ENCODE measurements at regions not wholly inside any gene's neighbourhood (a gene's known extent, or its start where the extent isn't known, plus 50 kb on each side); places are given as distances from the start of the nearest gene placed in this dataset.

GRCh38 chr4:166546009-166546408, 673.0 kb downstream of the TLL1 start:
- no peak overlapping the region for H3K56ac ChIP-seq (ENCODE audit: extremely low read depth, insufficient read depth, low read length)
- no peak overlapping the region for H2BK120ac ChIP-seq (ENCODE audit: low read depth, low read length)
- H2BK15ac ChIP-seq (ENCODE audit: low read depth, low read length): no peak overlapping the region
- no CpG with 5 or more reads among the region's 6 CpGs for WGBS, 2 experiments (ENCODE audit: extremely low coverage in 2 of 2, insufficient read length in 1 of 2)
- intact Hi-C loops (cut with micrococcal nuclease) (no loop called here), in situ Hi-C loops (cut with MboI; ENCODE audit: low sequenced_read_pairs) (no loop called here), dilution Hi-C loops (cut with HindIII; ENCODE audit: low sequenced_read_pairs, unreplicated experiment) (no loop called here)
- H2AK5ac ChIP-seq (ENCODE audit: low read depth, low read length): no peak overlapping the region
- H3K9me1 ChIP-seq (ENCODE audit: insufficient read depth, low read length): no peaks in the 10 kb centered on the region
- TF ChIP-seq MXI1 (IDR thresholded peaks at IDR 0.05; ENCODE audit: borderline replicate concordance, low read depth, low read length) (no peak), CTCF (conservative IDR thresholded peaks at IDR 0.05; ENCODE audit: low read depth, low read length) (no peak)
- H3K9ac ChIP-seq (ENCODE audit: low read depth, low read length): no peak overlapping the region
- H2BK5ac ChIP-seq (ENCODE audit: low read depth, low read length, poor library complexity, severe bottlenecking): no peak overlapping the region
- H4K8ac ChIP-seq (ENCODE audit: low read depth in 2 of 2, low read length in 2 of 2): no peak overlapping the region
- H3K27ac ChIP-seq (ENCODE audit: insufficient read depth, low read length): no peak overlapping the region
- H4K91ac ChIP-seq (ENCODE audit: insufficient read depth, low read depth, low read length): no peak overlapping the region
- no peak overlapping the region for H3K14ac ChIP-seq (replicated peaks; ENCODE audit: low read depth, low read length)
- peaks cover 9% of the 10 kb centered on the region; the same call in 1 of the 2 replicates for H3K9me3 ChIP-seq (ENCODE audit: control insufficient read depth, insufficient read depth, low read length)
- no peak overlapping the region for H3K4ac ChIP-seq (ENCODE audit: low read depth, low read length)
- ATAC-seq (ENCODE audit: low read depth): no peak
- H3K79me1 ChIP-seq (ENCODE audit: low read depth in 1 of 2, low read length in 2 of 2): no peaks in the 10 kb centered on the region
- no peak overlapping the region for H2AK9ac ChIP-seq (replicated peaks; ENCODE audit: low read depth, low read length, poor library complexity)
- no peak overlapping the region for H3K18ac ChIP-seq (ENCODE audit: low read depth, low read length)
- no peak overlapping the region for H2BK20ac ChIP-seq (ENCODE audit: low read depth, low read length)
- H4K5ac ChIP-seq (ENCODE audit: low read depth, low read length): no peak overlapping the region
- H2AFZ ChIP-seq (replicated peaks; ENCODE audit: low read length, poor library complexity): no peak overlapping the region
- no peak overlapping the region for H3K23ac ChIP-seq (ENCODE audit: low read depth, low read length)
- H3K4me3 ChIP-seq (ENCODE audit: insufficient read depth, low read depth, low read length): no peak overlapping the region
- no peaks in the 10 kb centered on the region for H3K27me3 ChIP-seq (ENCODE audit: control insufficient read depth, insufficient read depth, low read length)
- POLR2A ChIA-PET (ENCODE audit: unreplicated experiment): no interaction called here
- CTCF ChIA-PET: no interaction called here
- H3K4me2 ChIP-seq (ENCODE audit: low read depth, low read length): no peak overlapping the region
- H3K36me3 ChIP-seq (ENCODE audit: control insufficient read depth, insufficient read depth, low read length): no peaks in the 10 kb centered on the region
- no TSS peak for BruUV-seq (replicated peaks)
- DNase-seq: no peak
- no peaks in the 10 kb centered on the region for H4K20me1 ChIP-seq (ENCODE audit: insufficient read depth, low read length)
- H3K4me1 ChIP-seq (ENCODE audit: control insufficient read depth, insufficient read depth, low read length): no peaks in the 10 kb centered on the region

All from IMR-90 (cell line).